NCI-H446 treated with DMSO at 0.1 percent for 48 hours (cell line): ENCODE measurements at regions not wholly inside any gene's neighbourhood (a gene's known extent, or its start where the extent isn't known, plus 50 kb on each side); places are given as distances from the start of the nearest gene placed in this dataset.
A peak's percentile ranks its signal among the peaks of the same experiment; 100 is the strongest.
"Not testable (repeated sequence)": the region's sequence is repeated elsewhere in the genome, so short reads cannot be mapped to it uniquely, and the experiment has no call there.

Experiments
- DNase-seq: peaks from one replicate; lab custom pipeline; 2025; lab: John Stamatoyannopoulos, UW

DNA sequence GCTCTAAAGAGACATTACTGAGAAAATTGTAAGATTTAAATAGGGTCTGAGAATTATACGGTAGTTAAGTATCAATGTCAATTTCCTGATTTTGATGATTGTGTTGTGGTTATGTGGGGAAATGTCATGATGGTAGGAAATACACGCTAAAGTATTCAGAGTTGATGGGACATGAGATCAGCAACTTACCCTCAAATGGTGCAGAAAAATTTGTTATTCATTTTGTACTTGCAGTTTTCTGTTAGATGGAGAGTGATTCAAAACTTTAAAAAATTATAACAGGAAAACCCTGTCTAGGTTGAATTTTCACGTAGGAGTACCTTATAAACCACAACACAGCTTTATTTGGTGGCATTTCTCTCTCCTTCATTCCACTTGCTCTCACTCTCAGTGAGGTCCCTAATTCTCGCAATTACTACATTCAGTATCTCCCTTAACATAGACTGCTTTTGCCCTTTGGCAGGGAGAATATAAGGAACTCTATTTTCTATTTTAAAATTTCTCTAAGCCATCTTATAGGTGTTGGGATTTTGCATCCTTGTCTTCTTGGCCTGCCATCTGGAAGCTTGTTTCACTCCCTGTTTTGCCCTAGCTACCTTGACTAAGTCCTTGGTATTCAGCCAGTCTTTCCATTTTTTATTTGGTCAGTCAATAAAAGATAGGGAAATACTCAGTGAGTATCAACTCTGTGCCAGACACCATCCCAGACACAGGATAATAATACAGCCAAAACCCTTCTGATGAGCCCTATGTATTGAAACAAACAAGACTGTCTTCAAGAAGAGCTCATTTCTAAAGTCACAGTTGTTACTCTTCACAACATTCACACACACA is 550.6 kb upstream of the ACVR2A start:
- DNase-seq, result peak; percentile 3

DNA sequence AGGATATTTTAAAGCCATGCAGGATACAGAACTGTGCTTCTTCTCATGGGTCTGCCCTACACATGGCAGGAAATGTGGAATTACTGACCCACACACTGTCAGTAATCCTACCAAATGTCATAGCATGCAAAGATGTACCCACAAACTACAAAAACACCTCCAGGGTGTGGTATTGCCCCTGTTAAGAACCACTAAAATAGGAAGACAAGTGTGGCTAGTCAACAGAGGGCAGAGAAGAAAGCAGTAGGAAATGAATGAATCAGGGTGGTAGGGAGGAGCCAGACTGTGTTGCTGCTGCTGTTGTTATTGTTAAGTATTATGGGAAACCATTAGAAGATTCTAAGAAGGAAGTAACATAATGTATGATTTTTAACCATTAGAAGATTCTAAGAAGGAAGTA is 556.7 kb upstream of the ACVR2A start:
- DNase-seq, result no peak

DNA sequence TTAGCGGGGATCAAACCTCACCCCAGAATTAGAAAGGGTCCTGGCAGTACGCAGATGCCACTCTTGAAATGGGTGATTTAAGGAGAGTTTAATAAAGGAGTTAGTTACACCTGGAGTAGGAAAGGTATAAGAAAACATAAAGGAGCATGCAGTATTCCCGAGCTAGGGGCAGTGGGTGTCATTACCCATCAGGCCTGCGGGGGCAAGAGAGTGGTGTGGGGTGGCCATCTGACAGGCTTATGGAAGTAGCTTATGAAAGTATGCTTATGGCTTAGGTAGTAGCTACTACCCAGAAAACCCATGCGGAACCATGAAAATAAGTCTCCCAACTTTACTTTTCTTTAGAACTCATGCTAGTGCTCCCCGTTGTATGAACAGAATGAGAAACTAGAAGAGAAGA is 568.9 kb upstream of the ACVR2A start:
- DNase-seq, result no peak

DNA sequence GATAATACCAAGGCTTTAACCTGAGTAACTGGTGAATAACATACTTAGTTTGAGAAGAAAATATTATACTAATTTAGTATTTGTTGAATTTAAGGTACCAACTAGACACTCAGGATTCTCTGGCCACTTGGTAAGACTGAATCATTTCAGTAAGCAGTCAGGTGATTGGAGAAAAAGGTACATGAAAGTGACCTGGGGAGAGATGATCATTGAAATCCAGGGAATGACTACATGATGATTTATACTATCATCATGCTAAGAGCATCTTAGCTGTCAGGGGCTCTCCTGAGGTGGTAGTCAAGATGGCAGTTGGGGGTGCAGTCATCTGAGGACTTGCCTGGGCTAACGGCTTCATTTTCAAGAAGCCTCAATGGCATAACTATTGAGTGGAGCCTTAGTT is 571.2 kb upstream of the ACVR2A start:
- no peak for DNase-seq

DNA sequence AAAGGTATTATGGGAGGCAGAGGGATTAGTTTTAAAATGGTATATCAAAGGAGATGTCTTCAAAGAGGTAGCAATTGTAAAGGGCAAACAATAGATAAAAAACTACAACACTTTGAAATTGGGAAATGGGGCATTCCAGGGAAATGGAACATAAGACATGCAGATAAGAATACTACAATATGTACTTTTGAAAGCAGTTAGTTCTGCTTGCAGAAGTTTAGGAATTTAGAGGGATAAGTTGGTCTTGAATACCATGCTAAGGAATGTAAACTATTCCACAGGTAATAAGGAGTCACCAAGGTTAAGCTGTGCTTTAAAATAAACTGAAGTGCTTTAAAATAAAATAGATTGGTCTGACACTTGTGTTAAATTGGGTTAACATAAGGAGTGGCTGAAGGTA is 571.7 kb upstream of the ACVR2A start:
- DNase-seq, result no peak

DNA sequence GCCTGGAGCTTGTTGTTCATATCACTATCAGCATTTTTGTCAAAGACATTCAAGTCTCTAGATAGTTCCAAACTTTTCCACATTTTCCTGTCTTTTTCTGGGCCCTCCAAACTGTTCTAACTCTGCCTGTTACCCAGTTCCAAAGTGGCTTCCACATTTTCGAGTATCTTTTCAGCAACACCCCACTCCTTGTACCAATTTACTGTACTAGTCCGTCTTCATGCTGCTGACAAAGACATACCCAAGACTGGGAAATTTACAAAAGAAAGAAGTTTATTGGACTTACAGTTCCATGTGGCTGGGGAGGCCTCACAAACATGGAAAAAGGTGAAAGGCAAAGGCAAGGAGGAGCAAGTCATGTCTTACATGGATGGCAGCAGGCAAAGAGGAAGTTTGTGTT is 575.2 kb upstream of the ACVR2A start:
- DNase-seq, result not testable (repeated sequence)

DNA sequence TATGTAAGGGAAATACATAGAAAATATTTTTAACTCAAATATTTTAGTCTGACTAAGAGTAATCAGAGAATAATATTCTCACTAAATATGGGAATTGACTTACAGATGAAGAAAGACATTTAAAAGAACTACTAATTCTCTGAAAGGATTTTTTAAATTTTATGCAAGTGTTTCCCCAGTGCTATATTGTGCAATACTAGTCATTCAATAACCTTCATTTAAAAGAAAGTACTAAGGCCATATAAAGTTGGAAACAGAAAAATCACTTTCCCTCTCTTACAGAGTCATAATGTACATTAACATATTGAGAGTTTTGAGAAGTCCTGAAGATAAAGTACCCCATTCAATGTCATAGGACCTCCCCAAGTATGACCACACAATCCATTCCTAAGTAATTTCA is 584.6 kb upstream of the ACVR2A start:
- no peak for DNase-seq

DNA sequence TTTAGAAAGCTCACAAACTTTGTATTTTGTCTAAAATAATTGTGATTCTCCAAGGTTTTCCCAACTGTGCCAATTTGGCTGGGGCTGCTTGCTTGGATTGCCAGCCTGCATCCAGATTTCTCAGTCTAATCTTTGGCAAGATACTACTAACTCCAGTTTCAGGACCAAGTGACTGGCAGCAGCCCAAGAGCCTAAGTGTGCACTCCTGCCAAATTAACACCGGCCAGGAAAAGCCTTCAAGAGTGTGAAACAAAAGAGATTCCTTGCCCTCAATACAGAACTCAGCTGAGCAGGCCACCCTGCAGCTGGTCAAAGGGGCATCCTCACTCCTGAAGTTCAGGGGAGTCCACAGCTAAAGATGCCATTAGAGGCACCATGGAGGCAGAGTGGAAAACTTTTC is 589.0 kb upstream of the ACVR2A start:
- peak; percentile 86 for DNase-seq

DNA sequence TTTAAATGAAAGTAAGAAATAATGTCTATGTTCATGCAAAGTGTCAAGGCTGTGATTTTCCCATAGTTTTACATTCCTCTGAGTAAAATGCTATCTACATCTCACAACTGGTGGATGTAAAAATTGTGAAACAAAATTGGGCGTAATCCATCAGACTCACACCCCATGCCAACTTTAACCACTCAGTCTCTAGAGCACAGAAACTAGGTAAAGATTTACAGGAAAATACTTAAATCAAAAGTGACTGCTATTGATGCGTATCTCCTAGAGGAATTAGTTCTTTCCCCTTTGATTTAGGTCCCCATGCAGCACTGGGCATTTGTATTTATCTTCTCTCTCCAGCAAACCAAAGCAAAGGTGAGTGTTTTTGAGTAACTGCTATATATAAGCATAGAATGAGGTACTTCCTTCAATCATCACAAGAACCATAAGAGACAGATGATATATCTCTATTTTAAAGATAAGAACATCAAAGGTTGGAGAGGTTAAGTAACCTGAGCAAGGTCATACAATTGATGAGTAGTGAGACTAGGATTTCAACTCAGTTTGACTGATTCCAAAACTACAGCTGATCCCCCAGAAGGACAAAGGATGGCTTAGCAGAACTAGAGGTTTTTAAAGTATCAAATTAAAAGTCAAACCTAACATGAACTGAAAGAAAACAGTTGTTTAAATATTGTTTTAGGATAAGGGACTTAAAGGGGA is 594.0 kb upstream of the ACVR2A start:
- DNase-seq, result no peak

DNA sequence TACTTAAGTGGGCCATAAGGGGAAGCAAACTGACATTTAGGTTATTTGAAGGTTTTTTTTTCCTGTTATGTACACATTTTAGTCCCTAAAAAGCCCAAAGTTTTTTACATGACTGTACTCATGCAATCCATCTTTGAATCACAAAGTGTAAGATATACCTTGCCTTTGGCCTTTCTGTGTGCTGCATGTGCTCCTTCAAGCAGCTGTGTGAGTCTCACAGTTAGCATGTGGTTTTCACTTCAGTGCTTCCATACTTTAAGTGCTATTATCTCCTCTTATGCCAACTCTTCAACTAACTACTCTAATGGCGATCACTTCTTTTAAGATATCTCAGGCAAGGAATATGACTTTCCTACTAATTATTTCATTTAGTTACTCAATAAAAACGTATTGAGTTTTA is 597.1 kb upstream of the ACVR2A start:
- no peak for DNase-seq

DNA sequence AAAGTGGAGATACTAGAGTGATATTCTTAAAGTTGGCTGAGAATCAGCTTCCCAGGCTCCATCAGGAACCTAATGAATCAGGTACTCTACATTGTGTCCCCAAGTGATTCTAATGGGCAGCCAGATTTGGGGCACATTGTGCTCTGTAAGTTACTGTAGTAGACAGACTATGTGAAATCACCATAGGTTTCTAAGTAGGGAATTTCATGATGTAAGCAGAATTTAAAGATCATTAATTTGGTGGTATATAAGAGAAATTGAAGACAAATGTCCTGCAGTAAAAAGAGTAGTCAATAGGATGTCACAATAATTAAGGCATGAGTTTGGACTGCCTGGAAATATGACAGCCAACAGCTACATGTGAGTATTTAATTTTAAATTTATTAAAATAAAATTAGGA is 602.4 kb upstream of the ACVR2A start:
- DNase-seq, result no peak

DNA sequence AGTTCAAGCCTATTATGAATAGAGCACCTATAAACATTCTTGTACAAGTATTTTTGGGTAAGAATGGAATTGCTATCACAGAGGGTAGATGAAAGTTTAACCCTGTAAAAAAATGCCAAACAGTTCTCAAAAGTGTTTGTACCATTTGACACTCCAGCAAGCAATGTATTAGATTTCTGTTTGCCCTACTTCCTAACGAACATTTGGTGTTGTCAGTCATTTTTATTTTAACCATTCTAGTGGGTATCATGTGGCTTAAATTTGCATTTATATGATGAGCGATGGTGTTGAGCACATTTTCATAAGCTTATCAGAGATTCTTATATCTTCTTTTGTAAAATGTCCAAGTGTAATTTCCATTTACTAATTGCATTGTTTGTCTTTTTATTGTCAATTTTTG is 608.2 kb upstream of the ACVR2A start:
- no peak for DNase-seq

DNA sequence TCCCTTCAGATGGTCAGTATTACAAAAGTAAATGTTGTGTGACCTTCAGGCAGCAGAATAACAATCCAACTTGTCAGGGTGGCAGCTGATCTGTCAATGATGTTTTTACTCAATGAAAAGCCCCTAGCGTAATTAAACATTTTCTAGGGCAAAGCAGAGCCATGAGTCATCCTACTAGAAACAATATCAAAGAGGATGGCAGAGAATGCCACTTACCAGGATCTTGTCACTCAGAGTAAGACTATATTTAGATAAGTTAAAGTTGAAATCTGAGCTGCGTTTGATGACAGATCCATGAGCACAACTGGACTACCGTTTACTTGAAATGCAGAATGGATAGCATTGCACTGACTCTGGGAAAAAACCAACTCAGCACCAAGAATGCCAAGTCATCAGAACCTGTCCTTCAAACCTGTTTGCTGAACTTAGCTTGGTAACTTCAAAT is 612.6 kb upstream of the ACVR2A start:
- DNase-seq, result peak; percentile 7

DNA sequence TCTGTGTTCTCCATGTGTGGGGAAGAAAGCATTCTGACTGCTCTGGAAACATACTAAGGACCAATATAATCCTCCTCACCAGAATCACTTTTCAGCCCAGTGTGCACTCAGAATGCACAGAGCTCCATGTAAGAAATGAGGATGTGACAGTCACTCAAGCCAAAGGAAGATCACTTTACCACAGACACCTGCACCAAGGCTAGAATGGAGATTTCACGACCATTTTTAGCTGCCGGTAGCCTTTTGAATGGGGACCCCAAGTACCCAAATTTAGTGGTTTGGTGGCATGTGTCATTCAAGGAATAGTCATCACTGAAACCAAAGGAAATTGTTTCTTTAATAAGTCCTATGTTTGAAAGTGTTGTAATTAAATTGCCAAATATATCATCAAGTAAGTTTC is 613.2 kb upstream of the ACVR2A start:
- no peak for DNase-seq

DNA sequence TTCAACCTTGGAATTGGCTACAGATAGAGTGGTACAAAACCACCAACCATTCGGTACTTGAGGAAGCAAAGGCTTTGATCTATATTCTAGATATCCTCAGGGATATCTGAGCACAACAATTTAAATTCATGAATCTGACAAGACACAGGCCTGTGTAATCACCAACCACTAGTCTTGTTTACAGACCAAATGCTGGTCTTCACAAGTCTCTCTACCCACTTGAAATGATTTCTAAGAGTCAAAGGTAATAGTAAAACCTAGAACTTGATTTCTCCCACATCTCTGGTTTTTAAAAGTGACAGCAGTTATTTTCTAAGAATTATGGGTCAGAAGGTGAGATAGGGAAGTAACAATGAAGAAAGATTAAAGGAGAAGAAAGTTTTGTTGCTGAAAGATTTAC is 613.7 kb upstream of the ACVR2A start:
- DNase-seq, result no peak

DNA sequence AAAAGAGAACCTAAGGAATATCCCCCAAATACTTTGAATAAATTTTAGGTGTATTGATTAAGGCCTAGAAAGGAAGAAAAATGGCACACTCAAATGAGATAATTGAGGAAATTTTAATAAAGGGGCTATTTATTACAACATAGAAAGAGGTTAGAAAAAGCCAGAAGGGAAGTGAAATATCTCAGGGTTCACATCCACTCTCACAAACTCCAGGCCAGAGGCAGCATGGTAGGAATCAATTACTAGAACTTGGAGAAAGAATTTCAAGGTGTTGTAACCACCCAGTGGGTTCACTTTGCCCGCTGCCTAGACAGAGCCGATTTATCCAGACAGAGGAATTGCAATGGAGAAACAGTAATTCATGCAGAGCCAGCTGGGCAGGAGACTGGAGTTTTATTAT is 617.5 kb upstream of the ACVR2A start:
- DNase-seq, result no peak

DNA sequence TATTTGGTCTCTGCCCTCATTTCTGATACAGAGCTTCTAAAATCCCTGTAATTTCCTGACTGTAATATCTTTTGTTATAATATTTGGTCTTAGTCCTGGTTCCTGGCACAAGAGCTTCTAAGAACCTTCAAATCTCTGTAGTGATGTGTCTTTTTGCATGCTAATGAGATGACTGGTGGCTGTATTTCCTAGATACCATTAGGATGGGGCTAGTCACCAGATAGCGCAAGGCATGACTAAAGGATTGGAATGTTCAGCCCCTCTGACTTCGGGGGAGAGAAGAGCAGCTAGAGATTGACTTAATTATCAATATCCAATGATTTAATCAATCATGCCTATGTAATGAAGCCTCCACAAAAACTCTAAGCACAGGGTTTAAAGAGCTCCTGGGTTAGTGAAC is 620.8 kb upstream of the ACVR2A start:
- DNase-seq, result no peak

DNA sequence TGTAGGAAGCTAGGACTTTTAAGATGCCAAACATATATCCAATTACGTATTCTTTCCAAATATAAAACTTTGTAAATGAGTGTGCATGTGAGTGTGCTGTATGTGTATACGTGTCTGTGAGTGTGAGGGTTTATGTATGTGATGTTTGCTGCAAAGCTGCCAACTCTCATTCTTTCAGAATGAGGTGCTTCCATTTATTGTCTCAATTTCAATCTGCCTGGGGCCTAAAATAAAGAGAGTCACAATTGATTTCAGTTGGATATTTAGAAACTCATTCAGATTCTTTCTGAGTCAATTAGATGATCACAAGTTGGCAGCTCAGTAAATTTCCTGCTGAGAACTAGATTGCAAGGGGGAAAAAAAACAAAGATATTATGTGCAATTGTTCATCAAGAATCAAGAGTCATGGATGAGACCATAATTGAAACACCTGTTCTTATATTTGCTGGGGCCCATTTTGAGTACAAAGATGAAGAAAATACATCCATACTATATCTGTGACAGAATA is 621.2 kb upstream of the ACVR2A start:
- peak; percentile 64 for DNase-seq

DNA sequence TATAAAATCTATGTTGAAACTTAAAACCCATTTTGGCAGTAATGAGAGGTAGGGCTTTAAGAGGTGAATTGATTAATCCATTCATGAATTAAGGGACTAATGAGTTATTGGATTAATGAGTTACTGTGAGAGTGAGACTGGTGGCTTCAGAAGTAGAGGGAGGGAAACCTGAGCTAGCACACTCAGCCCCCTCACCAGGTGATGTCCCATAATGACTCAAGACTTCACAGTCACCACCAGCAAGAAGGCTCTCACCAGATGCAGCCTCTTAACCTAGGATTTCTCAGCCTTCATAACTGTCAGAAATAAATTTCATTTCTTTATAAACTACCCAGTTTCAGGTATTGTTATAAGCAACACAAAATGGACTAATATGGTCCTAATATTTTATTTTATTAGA is 621.7 kb upstream of the ACVR2A start:
- no peak for DNase-seq

DNA sequence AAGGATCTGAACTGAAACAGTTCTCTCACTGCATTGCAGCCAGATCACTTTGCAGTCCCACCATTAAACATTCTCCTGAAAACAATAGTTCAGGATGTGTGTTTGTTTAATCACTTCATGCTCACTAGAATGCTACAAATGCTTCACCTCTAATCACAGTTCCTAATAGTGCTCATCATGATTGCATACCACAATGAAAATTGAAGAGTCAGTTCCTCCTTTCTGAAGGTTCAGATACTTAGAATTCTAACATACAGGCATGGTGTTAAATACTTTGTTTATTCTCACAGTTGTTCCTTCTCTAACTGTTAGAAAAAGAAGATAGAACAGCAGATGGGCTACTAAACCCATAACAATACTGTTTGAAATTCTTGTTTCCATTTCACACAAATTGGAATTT is 622.3 kb upstream of the ACVR2A start:
- DNase-seq, result no peak

DNA sequence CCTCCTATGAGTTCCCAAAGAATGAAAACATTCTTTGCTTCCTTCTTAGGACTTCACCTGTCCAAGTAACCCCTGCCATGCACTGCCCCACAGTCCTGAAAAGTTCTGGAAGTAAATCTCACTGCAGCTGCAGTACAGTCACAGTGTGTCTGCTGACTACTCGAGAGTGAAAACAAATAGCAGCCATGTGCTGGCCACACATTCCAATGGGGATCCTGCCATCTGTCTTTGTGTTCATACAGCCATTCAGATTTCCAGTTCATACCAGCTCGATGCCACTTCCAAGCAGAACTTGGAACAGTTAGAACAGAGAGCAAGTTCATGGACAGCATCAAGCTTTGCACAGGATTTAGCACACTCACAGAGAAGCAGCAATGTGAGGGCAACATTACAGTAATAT is 629.9 kb upstream of the ACVR2A start:
- peak; percentile 33 for DNase-seq

DNA sequence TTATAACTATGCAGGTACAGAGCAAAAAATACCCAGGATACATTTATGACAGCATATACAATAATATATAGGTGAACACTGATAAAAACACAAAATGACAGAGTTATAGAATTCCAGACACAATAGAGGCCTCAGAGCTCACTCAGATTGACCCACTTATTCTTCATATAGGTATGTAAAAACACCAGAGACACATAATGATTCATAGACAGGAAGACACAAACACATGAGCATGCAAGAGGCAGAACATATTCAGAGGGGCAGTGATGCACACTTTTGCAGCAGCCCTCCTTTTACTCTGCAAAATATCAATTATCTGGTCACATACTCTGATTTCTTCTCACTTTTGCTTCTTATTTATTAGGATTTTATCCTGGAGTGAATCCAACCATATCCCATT is 633.3 kb upstream of the ACVR2A start:
- DNase-seq, result no peak

DNA sequence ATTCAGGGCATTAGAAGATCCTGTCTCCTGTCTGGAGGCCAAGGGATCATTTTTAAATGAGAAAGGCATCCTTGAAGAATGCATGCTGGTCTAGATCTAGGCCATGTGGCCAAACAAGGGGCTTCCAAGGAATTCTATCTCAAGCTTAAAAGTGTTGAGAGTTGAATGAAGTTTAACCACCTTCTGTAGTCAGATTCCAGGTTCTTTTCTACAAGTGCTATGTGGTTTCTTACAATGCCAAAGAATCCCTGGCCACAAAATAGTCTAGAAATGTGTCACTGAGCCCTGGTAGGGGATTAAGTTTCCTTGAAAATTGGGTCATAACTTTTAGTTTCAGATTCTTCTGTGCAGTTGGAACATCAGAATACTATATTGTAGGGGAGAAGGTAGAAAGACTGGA is 640.7 kb upstream of the ACVR2A start:
- DNase-seq, result no peak
